Glomerular endothelial cell (primary cell): ENCODE measurements at regions not wholly inside any gene's neighbourhood (a gene's known extent, or its start where the extent isn't known, plus 50 kb on each side); places are given as distances from the start of the nearest gene placed in this dataset.
"Not testable (repeated sequence)": the region's sequence is repeated elsewhere in the genome, so short reads cannot be mapped to it uniquely, and the experiment has no call there.

Experiments
- DNase-seq: peaks from one replicate; pipeline ENCODE4 v3.0.0-alpha.2; 2011; ENCODE audit warnings: low read depth, low spot score; ENCODE audit errors: extremely low read depth

GRCh38 chr3:176005564-176005963 is 1146.4 kb downstream of the NAALADL2 start:
- DNase-seq, result no peak

DNA sequence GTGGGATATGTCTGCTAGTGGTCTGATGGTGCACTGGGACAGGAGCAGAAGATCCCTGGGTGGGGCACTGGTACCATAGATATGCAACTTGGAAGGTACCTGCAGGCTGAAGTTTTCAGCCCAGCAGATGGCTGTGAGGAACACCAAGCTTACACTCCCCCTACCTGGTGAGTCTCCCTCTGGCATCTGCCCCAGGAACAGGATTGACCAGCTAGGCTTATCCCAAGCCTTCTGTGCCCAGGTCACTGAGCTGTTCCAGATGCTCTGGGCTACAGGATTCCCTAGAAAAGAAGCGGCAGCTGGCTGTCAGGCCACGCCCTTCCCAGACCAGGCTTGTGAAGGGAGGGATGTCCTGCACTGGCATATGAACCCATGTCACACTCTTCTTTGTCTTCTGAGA is 1130.0 kb downstream of the NAALADL2 start:
- DNase-seq, result no peak

DNA sequence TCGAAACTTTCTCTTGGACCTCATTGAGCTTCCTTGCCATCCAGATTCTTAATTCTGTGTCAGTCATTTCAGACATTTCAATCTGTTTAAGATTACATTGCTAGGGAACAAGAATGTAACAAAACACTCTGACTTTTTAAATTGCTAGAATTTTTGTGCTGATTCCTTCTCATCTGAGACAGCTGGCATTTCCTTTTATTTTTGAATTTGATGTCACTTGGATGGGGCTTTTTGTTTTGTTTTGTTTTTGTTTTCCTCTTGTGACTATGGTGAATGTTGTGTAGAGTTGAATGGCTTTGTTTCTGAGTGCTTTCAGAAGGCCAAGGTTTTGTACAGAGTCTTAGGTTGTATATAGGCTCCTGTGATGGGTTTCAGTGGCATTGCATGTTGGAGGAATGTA is 1129.3 kb downstream of the NAALADL2 start:
- DNase-seq, result no peak

DNA sequence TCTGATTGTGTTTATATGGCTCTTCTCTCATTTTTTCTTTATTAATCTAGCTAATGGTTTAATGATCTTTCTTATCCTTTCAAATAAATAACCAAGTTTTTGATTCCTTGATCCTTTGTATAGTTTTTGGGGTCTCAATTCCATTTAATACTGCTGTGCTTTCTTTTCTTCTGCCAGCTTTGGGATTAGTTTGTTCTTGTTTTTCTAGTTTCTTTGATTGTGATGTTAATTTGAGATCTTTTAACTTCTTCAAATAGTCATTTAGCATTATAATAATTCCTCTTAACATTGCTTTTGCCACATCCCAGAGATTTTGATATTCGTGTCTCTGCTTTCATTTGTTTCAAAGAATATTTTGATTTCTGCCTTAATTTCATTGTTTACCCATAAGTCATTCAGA is 1126.6 kb downstream of the NAALADL2 start:
- DNase-seq, result no peak

- no peak for DNase-seq
These were observed 1124.2 kb downstream of the NAALADL2 start for GRCh38 chr3:175983379-175983778.

DNA sequence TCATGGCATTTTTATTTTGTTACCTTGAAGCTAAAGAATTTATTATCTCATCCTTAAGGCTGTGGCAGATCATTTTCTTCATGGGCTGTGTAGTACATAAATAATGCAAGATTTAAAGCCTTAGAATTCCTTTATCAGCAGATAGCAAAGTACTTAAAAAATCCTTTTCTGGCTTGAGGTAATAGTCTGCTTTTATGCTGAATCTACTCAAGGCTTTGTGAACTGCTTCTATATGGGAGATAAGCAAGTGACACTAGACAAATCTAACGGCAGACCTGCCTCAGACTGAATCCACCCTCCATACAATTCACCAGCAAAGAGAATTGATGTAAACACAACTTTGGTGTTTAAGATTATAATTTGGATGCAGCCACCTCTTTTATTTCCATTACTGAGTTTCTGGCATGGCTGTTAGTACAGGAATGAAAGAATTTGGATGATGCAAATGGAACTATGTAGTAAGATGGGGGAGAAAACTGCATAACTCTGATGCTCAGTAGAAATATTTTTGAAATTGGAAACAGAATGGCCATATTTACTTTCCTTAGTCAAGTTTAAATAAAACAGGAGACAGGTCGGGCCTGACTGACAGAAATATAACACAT is 1121.5 kb downstream of the NAALADL2 start:
- no peak for DNase-seq

DNA sequence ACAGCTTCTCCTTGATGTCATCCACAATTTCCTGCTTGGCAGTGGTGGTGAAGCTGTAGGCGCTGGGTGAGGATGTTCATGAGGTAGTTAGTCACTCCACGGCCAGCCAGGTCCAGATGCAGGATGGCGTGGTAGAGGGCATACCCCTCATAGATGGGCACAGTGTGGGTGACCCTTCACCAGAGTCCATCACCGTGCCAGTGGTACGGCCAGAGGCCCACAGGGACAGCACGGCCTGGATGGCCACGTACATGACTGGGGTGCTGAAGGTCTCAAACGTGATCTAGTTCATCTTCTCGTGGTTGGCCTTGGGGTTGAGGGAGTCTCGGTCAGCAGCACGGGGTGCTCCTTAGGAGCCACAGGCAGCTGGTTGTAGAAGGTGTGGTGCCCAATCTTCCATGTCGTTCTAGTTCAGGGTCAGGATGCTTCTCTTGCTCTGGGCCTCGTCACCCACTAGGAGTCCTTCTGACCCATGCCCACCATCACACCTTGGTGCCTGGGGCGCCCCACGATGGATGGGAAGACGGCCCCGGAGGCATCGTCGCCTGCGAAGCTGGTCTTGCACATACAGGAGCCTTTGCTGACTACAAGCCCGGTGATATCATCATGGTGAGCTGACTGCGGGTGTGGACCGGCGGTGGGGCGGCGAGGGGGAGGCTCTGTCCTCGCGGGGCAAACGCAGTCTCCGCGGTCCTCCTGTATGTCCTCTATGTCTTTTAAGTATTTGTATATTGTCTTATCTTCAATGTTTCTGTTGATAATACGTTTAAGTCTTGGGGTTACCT is 1119.0 kb downstream of the NAALADL2 start:
- DNase-seq, result no peak

DNA sequence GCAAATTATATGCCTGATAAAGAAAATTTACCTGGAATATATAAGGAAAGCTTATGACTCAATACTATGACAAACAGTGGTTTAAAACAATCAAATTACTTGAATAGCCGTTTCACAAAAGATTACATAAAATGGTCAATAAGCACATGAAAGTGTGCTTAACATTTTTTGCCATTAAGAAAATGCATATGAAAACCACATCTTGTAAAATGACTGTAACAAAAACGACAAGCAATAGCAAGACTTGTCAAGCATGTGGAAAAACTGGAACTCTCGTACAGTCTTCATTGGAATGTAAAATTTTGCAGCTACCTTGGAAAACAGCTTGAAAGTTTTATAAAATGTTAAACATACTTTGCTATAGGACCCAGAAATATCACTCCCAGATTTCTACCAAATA is 1110.3 kb downstream of the NAALADL2 start:
- DNase-seq, result no peak

GRCh38 chr3:175965036-175965435 is 1105.9 kb downstream of the NAALADL2 start:
- no peak for DNase-seq

GRCh38 chr3:175957427-175957826 is 1098.3 kb downstream of the NAALADL2 start:
- no peak for DNase-seq

GRCh38 chr3:175956964-175957363 is 1097.8 kb downstream of the NAALADL2 start:
- no peak for DNase-seq

GRCh38 chr3:175951047-175951694 is 1092.0 kb downstream of the NAALADL2 start:
- no peak for DNase-seq

DNA sequence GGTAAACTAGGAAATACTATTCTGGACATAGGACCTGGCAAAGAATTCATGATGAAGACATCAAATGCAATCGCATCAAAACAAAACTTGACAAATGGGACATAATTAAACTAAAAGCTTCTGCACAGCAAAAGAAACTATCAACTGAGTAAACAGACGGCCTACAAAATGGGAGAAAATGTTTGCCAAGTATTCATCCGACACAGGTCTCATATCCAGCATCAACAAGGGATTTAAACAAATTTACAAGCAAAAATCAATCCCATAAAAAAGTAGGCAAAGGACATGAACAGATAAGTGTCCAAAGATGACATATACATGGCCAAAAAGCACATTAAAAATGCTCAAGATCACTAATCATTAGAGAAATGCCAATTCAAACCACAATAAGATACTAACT is 1088.9 kb downstream of the NAALADL2 start:
- DNase-seq, result no peak

DNA sequence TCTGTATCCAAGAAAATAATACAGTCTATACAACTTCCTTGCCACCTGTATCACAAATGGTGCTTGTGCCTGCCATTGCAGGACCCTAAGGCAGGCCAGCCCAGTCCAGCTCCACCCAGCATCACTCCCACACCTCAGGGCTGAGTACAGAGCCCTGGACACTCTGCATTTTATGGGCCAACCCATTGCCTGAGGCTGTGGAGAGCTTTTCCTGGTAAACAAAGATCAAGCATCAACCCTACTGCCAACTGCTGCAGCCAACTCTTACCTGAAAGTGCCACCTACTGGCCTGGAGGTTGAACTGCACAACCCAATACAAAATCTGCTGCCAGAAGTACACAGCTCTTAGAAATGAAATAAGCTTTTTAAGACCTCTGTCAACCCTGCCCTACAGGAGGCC is 1082.2 kb downstream of the NAALADL2 start:
- no peak for DNase-seq

GRCh38 chr3:175940881-175941280 is 1081.7 kb downstream of the NAALADL2 start:
- no peak for DNase-seq

DNA sequence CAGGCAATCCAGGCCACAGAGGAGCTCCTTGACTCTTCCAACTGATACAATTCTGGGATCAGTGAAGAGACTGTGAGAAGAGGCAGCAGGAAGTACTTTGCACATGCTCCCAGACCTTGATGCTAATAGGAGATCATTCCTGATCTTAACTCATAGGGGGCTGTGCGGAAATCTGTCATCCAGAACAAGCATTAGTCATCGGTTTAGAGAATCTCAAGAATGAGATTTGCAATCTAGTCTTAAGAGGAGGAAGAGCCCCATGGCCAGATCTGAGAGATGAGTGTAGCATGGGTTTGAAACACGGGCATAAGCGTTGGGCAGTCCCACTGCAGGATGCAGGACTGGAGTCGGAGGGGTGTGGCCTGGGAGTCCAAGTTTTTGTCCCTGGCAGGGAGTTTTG is 1081.1 kb downstream of the NAALADL2 start:
- DNase-seq, result no peak

- DNase-seq, result not testable (repeated sequence)
These were observed 1078.2 kb downstream of the NAALADL2 start for GRCh38 chr3:175937367-175937766.

- no peak for DNase-seq
These were observed 1073.5 kb downstream of the NAALADL2 start for GRCh38 chr3:175932586-175932985.

DNA sequence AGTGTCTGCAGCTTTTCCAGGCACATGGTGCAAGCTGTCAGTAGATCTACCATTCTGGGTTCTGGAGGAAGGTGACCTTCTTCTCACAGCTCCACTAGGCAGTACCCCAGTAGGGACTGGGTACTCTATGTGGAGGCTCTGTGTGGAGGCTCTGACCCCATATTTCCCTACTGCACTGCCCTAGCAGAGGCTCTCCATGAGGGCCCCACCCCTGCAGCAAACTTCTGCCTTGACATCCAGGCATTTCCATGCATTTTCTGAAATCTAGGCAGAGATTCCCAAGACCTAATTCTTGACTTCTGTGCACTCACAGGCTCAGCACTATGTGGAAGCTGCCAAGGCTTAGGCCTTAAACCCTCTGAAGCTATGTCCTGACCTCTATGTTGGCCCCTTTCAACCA is 1060.0 kb downstream of the NAALADL2 start:
- no peak for DNase-seq

- no peak for DNase-seq
These were observed 1057.2 kb downstream of the NAALADL2 start for GRCh38 chr3:175916191-175916934.

DNA sequence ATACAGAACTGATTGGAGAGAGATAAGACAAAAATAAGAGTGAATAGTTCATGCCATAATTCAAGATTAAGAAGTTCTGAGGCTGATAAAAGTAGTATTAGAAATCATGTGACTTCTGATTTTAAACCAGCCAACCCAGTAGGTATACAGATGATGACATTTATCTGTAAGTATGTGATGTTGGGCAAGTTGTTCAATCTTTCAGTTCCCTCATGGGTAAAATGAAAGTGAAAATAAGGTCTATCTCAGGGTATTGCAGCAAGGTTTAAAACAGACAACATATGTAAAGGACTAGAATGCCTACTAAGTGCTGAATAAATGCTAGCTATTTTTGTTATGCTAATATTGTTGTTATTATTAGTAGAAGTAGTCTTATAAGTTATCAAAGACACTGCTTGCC is 1055.7 kb downstream of the NAALADL2 start:
- DNase-seq, result no peak
